ENCODE measurements at regions not wholly inside any gene's neighbourhood (a gene's known extent, or its start where the extent isn't known, plus 50 kb on each side); places are given as distances from the start of the nearest gene placed in this dataset.

DNA sequence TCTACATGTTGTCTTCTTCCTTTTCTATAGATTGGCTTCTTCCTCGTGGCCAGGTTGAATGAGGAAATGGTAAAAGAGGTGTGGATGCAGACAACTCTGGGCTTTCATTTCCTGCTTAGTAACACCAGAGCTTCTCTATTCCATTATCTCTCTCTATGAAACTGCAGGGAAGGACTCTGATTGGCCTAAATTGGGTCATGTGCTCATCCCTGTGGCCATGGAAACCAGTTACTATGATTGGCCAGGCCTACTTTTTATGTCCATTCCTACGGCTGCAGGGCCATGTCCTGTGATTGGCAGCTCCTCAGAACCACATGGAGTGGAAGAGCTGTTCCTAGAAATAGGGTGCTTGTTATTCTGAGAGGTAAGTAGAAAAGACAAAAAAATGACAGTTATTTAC lies 486.9 kb upstream of the ADAMTS9 start:
- Histone ChIP-seq H3K4me3 (ENCODE audit: low read depth, low read length) (no peak overlapping the region), H3K9ac (no peak overlapping the region), H3K4me2 (ENCODE audit: low read length) (no peak overlapping the region), H3K27me3 (ENCODE audit: control insufficient read depth, insufficient read depth, low read length) (no peaks in the 10 kb centered on the region), H3K27ac (no peak overlapping the region), H3K9me3 (ENCODE audit: control insufficient read depth, low read length) (no peaks in the 10 kb centered on the region), H3K79me2 (no peaks in the 10 kb centered on the region), H3K36me3 (ENCODE audit: control insufficient read depth, insufficient read depth, low read length) (no peaks in the 10 kb centered on the region), H3K4me1 (peaks cover 7% of the 10 kb centered on the region), H2AFZ (no peak overlapping the region)
- TF ChIP-seq, protein P1, sequence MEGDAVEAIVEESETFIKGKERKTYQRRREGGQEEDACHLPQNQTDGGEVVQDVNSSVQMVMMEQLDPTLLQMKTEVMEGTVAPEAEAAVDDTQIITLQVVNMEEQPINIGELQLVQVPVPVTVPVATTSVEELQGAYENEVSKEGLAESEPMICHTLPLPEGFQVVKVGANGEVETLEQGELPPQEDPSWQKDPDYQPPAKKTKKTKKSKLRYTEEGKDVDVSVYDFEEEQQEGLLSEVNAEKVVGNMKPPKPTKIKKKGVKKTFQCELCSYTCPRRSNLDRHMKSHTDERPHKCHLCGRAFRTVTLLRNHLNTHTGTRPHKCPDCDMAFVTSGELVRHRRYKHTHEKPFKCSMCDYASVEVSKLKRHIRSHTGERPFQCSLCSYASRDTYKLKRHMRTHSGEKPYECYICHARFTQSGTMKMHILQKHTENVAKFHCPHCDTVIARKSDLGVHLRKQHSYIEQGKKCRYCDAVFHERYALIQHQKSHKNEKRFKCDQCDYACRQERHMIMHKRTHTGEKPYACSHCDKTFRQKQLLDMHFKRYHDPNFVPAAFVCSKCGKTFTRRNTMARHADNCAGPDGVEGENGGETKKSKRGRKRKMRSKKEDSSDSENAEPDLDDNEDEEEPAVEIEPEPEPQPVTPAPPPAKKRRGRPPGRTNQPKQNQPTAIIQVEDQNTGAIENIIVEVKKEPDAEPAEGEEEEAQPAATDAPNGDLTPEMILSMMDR (IDR thresholded peaks at IDR 0.05), result no peak

DNA sequence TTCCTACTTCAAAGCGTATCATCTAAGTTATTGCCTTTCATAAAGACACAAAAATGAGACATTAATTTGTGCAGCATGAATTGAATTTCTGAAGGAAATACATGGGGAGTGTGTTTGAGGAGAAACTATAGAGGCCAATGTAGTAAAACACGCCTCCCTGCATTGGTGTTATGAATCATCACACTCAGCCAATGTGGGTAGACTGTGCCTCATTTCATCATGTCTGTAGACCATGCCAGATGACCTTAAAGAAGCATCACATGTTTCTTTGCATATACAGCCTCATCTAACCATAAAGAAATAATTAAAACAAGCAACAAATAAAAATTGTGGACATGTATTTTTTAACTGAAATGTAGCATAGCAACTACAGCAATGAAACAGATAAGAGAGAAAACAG lies 486.0 kb upstream of the ADAMTS9 start:
- H3K4me3 ChIP-seq (ENCODE audit: low read depth, low read length), result no peak overlapping the region
- H3K79me2 ChIP-seq, result no peaks in the 10 kb centered on the region
- no peak overlapping the region for H2AFZ ChIP-seq
- H3K9me3 ChIP-seq (ENCODE audit: control insufficient read depth, low read length), result no peaks in the 10 kb centered on the region
- H3K27me3 ChIP-seq (ENCODE audit: control insufficient read depth, insufficient read depth, low read length), result no peaks in the 10 kb centered on the region
- H3K9ac ChIP-seq, result no peak overlapping the region
- H3K4me2 ChIP-seq (ENCODE audit: low read length), result no peak overlapping the region
- TF ChIP-seq, protein P1 (IDR thresholded peaks at IDR 0.05), result no peak
- no peak overlapping the region for H3K27ac ChIP-seq
- H3K36me3 ChIP-seq (ENCODE audit: control insufficient read depth, insufficient read depth, low read length), result no peaks in the 10 kb centered on the region
- peaks cover 7% of the 10 kb centered on the region for H3K4me1 ChIP-seq

DNA sequence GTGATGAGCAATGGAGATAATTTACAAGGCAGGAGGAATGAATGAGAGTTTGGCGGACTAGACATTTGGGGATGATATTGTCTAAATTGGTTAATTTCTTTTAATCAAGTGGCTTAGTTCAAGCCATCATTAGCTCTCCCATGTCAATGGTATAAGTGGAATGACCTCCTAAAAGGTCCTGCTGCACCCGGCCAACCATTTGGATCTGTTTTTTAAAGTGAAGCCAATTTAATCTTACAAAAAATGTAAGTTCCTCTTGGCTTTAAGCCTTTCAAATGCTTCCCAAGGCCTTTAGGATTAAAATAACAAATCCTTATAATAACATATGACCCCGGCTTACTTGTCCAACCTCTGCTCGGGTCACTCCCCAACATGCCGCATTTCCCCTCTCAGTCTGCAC lies 484.4 kb upstream of the ADAMTS9 start:
- H3K36me3 ChIP-seq (ENCODE audit: control insufficient read depth, insufficient read depth, low read length), result no peaks in the 10 kb centered on the region
- H3K4me1 ChIP-seq, result peaks cover 7% of the 10 kb centered on the region
- no peak overlapping the region for H2AFZ ChIP-seq
- TF ChIP-seq, protein P1 (IDR thresholded peaks at IDR 0.05), result no peak
- no peak overlapping the region for H3K27ac ChIP-seq
- H3K4me3 ChIP-seq (ENCODE audit: low read depth, low read length), result no peak overlapping the region
- no peak overlapping the region for H3K4me2 ChIP-seq (ENCODE audit: low read length)
- no peaks in the 10 kb centered on the region for H3K79me2 ChIP-seq
- no peaks in the 10 kb centered on the region for H3K9me3 ChIP-seq (ENCODE audit: control insufficient read depth, low read length)
- H3K27me3 ChIP-seq (ENCODE audit: control insufficient read depth, insufficient read depth, low read length), result no peaks in the 10 kb centered on the region
- H3K9ac ChIP-seq, result no peak overlapping the region

DNA sequence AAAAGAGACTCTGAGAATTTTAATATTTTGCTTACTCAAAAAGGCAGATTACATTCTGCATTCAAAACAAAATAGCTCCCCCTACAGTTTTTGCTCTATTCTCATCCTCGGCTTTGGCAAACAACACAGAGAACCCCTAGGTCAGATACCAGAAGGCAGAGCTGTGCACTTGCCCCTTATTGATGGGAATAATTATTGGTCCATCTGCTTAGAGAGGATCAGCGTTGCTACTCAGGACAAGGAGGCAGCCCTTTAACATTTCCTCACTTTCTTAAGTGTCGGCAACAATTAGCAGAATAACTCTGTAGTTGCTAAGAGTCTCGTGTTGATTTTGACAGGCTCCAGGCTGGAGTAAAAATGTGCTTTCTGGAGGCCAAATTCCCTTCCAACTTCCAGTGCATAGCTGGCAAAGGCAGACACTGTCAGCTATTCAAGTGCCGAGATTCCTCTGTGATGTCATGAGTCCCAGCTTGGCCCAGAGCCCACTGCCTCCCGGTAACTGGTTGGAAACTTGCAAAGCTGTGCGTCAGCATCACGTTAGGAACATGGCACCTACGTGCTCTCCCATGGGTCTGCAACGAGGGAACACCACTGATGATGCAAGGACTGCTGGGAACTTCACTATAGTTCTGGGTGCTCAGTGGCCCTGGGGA lies 482.7 kb upstream of the ADAMTS9 start:
- no peak overlapping the region for H3K9ac ChIP-seq
- no peaks in the 10 kb centered on the region for H3K79me2 ChIP-seq
- H3K27ac ChIP-seq, result peak overlapping the region; percentile 36
- no peak overlapping the region for H3K4me3 ChIP-seq (ENCODE audit: low read depth, low read length)
- H3K4me2 ChIP-seq (ENCODE audit: low read length), result no peak overlapping the region
- no peaks in the 10 kb centered on the region for H3K27me3 ChIP-seq (ENCODE audit: control insufficient read depth, insufficient read depth, low read length)
- H3K4me1 ChIP-seq, result peaks cover 7% of the 10 kb centered on the region
- TF ChIP-seq, protein P1 (IDR thresholded peaks at IDR 0.05), result no peak
- no peak overlapping the region for H2AFZ ChIP-seq
- H3K9me3 ChIP-seq (ENCODE audit: control insufficient read depth, low read length), result no peaks in the 10 kb centered on the region
- no peaks in the 10 kb centered on the region for H3K36me3 ChIP-seq (ENCODE audit: control insufficient read depth, insufficient read depth, low read length)

DNA sequence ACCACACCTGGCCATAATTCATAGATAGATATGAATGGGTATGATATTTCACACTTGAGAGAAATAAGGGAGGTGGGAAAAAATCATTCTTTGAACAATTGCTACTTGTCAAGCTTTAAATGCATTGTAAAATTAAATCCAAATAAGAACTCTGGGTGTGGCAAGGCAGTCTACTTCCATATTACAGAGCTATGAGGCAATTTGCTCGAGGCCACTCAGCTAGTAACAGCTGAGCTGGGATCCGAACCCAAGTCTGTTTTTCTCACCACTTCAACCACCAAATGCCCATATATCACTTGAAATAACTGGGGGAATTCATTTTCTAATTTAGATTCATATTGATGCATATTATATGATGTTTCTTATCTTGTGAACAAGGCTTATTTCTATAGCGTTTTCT lies 482.2 kb upstream of the ADAMTS9 start:
- TF ChIP-seq, protein P1 (IDR thresholded peaks at IDR 0.05), result no peak
- no peak overlapping the region for H2AFZ ChIP-seq
- H3K4me1 ChIP-seq, result peaks cover 7% of the 10 kb centered on the region
- no peak overlapping the region for H3K9ac ChIP-seq
- H3K36me3 ChIP-seq (ENCODE audit: control insufficient read depth, insufficient read depth, low read length), result no peaks in the 10 kb centered on the region
- no peaks in the 10 kb centered on the region for H3K27me3 ChIP-seq (ENCODE audit: control insufficient read depth, insufficient read depth, low read length)
- H3K4me3 ChIP-seq (ENCODE audit: low read depth, low read length), result no peak overlapping the region
- no peaks in the 10 kb centered on the region for H3K9me3 ChIP-seq (ENCODE audit: control insufficient read depth, low read length)
- H3K4me2 ChIP-seq (ENCODE audit: low read length), result no peak overlapping the region
- H3K79me2 ChIP-seq, result no peaks in the 10 kb centered on the region
- H3K27ac ChIP-seq, result peak overlapping the region; percentile 36

Data from parathyroid adenoma (tissue), 2 donors.